Activated CD4-positive, alpha-beta T cell treated with anti-CD3 and anti-CD28 coated beads, Interleukin-2, amount 50 U/mL, for 24 hours (primary cell): ENCODE measurements at regions not wholly inside any gene's neighbourhood (a gene's known extent, or its start where the extent isn't known, plus 50 kb on each side); places are given as distances from the start of the nearest gene placed in this dataset.

ENCODE experiments used
- DNase-seq, 2 donors: peaks; one replicate each; pipeline ENCODE4 v3.0.0-alpha.2; 2020; ENCODE audit warnings: low read depth in 1 of 2, low spot score in 1 of 2

- no peak for DNase-seq
These were observed 56.2 kb downstream of the TAF11L14 start for GRCh38 chr5:17690473-17690872.

- DNase-seq = no peak
These were observed 57.5 kb downstream of the TAF11L14 start for GRCh38 chr5:17691762-17692161.

DNA sequence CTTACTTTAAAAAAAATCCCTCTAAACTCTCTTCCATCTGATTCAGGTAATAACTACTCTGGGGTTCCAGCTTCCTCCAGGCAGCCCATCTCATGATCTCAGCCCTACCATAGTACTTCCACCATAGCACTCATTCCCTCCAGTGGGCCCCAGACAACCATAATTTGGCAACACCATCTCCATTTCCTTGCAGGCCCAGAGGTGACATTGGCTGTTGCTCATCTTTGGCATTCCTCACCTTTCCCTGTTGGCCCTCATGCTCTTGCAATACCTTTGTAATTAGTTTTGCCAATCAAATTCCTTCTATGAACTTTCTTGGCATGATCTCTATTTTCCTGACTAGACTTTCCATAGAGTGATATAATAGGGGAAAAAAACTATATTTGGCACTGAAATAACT is 60.1 kb downstream of the TAF11L14 start:
- no peak for DNase-seq

DNA sequence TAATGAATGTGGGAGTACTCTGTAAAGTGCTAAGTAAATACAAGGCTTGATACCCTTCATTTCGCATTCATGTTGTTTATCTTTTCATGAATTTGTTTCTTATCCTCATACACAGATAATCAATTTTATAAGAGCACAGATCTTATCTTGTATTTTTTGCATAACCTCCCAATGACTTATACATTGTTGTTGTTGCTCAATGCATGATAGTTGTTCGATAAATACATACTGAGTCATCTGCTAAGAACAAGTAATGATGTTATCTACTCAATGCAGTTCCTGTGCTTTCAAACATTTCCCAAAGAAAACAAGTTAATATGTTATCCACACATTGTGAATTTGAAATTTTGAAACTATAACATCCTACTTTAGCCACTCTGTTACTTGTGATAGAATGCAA is 60.7 kb downstream of the TAF11L14 start:
- DNase-seq = no peak

- DNase-seq = no peak
These were observed 62.4 kb downstream of the TAF11L14 start for GRCh38 chr5:17696627-17697026.

DNA sequence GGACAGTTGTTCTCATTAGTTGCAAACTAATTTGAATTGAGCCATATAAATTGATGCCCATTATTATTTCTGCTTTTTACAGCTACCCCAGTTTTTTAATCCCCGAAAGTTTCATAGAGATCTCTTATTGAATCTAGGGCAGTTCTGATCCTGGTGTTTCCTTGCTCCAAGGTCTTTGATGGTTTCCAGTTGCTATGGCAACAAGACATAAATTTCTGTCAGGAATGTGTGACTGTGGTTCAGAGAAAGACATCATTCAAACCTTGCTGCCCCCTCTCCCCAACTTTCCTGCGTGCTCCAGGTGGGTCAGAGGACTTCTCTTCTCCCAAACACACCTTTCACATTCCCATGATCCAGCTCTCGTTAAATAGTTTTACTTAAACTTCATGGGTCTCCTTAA is 63.4 kb downstream of the TAF11L14 start:
- no peak for DNase-seq

DNA sequence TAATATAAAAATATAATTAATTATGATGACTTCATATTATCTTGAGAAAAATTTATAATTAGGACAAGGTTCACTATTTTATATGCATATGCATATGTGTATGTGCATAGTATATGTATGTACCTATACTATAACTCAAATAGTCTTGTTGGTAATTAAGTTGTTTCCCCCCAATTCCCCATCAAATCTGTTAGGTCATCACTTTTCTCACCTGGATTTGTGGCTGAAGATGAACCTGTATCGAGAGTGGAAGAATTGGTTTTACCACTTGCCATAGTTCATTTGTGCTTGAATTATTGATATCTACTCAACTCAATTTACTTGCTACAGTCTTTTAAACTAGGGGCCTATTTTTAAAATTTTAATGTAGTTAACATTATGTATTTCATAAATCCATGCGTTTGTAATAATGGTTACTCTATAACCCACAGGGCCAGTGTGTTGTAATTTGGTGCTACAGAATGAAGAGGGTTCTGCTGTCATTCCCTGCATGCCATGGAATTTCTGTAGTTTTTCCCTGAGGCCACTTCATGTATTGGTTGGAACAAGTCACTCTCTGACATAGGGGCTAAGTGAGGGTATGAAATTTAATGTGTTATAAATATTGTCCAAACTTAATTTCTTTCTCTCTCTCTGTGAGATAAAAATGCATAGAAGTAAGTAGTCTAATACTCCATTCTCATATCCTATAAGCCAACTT is 74.9 kb downstream of the TAF11L14 start:
- DNase-seq = no peak

DNA sequence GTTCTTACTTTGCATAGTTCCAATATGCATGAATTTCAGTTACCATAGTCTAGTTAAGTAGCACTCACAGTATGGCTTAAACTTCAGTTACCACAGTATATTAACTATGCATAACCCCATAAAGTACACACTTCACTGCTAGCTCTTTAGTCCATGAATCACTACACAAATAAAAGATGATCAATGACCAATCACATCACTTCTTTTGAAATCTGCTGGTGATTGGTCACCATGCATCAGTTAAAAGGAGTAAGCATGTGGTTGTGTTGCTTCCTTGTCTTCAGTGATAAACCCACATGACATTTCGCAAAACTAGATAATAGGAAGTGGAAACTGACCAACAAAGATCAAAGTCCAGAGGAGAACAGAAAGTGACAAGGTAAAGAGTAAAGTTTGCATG is 79.0 kb downstream of the TAF11L14 start:
- DNase-seq = no peak

DNA sequence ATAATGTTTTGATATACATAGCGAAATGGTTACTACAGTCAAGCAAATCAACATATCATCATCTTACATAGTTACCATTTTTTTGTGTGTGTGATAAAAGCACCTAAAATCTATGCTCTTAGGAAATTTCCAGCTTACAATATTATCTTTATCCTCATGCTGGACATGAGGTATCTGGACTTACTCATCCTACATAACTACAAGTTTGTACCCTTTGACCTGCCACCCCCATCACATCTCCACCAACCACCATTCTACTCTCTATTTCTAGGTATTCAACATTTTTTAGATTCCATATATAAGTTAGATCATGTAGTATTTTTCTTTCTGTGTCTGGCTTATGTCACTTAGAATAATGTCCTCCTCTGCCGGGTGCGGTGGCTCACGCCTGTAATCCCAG is 79.9 kb downstream of the TAF11L14 start:
- no peak for DNase-seq

GRCh38 chr5:17719592-17719991 is 85.3 kb downstream of the TAF11L14 start:
- DNase-seq = no peak

DNA sequence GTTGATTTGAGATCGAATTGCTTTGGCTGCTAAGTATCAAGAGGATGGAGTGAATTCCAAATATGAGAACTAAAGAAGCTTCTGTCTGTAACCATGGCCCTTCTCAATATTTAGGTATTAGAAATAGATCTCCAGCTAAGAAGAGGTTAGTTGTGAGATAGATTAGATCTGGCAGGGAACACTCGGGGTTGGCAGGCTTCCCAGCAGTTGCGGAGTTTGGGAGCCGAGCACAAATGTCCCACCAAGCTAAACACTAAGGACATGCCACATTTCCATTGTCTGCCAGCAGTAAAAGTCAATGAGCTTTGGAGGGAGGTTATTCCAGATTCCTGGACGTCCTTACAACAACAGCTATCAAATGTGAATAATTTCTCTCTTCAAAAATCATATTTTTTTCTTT is 85.8 kb downstream of the TAF11L14 start:
- DNase-seq = no peak

- no peak for DNase-seq
These were observed 89.6 kb downstream of the TAF11L14 start for GRCh38 chr5:17723876-17724275.

DNA sequence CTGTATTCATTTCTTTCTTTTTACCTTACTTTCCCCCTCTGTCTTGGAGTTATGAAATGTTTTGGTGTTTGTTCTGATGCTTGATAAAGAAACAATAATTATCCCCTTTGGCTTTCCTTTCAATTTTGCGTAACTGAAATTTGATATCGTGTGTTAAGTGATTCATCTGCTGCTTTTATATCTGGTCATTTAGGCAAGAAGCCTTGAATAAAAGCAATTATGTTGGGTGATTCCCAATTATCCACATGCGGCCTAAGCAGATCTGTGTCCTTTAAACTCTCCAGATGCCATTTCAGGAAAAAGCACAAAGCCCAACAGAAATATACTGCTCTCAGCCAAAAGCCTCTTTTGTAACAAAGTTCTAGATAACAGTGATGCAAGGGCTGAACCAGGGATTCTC is 92.8 kb downstream of the TAF11L14 start:
- DNase-seq = no peak

DNA sequence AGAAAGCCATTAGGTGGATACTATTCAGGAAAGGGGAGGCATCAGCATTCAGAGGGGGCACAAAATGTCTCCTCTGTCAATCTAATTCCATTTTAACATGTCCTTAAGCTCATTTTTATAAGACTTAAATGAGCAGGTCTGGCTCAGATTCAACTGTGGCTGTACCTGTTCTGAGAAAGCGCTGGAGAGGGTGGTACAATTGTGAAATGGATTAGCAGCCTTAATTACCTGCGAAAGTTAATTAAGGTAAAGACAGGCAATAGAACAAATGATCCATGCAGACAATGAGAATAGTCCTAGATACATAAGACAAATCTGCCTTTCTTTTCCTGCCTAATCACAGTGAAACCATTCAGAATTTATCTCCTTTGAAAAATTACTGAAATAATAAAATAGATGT is 96.2 kb downstream of the TAF11L14 start:
- no peak for DNase-seq

DNA sequence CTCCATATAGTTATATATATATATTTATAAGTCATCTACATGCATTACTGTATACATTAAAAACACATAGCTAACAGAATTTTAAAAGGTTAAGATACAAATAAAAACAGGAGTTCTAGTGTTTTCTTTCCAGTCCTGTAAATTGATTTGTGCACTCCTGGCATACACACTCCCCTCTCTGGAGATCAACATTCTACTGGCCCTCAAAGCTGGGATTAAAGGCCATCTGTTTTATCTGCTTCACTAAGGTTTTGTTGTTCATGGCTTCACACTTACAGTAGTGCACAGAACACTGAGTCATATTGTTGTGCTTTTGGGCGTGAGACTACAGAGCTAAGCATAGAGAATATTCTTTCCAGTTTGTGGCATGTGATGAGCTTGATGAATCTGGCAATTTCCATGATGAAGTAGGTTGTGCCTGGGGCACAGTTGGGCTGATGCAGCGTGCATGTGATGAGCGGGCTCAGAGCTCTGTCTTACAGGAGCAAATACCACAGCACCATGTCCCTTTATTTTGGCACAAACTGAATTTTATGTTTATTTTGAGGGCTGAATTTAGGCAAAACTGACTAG is 98.2 kb downstream of the TAF11L14 start:
- DNase-seq = no peak

DNA sequence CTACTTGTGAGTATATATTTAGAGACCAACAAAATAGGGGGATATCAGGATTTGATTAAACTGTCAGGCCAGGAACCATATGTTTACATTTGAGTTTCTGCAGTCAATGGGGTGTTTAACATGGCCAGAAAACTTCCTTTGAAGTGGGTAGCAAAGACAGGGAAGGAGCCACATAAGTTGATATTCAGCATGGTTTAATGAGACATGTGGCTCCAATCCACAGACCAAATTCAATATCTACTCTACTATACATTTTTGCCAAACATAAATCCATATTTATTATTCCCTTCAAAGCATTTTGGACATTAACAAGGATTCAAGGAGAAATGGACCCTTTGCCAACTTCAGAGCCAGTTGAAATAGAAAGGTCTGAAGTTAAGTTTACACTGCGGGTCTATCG is 99.8 kb downstream of the TAF11L14 start:
- no peak for DNase-seq

DNA sequence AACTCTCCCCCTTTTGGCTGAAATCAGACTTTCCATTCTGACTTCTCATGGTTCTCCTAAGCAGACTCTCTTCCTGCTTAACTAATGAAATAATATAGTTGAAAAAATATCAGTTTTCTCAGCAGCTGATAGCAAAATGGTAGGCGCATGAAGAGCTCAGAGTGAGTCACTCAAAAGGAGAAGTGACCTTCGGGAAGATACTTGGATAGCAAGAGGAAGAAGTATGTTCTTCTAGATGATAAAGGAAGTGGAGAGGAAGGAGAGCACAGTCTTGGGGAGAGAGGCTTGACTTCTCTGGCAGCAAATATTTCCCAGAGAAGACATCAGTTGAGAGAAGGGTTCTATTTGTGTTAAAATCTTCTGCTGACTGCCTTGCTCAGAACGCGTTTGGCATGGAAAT is 101.5 kb downstream of the TAF11L14 start:
- DNase-seq = no peak

GRCh38 chr5:17737092-17737491 is 102.8 kb downstream of the TAF11L14 start:
- DNase-seq = no peak

DNA sequence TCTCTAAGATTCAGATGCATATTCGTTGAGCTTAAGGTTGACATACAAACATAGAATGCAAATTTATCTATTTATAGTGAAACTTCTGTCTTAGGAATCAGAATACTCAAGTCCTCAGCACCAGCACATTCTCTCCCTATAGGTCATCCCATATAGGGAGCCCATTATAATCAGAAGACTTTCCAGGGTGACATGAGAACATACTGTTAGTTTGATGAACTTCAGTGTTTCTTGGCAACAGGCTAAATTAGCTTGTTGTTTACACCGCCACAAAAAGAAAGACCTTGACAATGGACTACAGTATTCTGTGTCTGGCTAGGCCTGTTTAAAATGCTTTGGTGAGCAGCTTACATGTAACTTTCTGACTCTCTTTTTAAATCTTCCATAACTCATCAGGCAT is 104.2 kb downstream of the TAF11L14 start:
- DNase-seq = no peak

DNA sequence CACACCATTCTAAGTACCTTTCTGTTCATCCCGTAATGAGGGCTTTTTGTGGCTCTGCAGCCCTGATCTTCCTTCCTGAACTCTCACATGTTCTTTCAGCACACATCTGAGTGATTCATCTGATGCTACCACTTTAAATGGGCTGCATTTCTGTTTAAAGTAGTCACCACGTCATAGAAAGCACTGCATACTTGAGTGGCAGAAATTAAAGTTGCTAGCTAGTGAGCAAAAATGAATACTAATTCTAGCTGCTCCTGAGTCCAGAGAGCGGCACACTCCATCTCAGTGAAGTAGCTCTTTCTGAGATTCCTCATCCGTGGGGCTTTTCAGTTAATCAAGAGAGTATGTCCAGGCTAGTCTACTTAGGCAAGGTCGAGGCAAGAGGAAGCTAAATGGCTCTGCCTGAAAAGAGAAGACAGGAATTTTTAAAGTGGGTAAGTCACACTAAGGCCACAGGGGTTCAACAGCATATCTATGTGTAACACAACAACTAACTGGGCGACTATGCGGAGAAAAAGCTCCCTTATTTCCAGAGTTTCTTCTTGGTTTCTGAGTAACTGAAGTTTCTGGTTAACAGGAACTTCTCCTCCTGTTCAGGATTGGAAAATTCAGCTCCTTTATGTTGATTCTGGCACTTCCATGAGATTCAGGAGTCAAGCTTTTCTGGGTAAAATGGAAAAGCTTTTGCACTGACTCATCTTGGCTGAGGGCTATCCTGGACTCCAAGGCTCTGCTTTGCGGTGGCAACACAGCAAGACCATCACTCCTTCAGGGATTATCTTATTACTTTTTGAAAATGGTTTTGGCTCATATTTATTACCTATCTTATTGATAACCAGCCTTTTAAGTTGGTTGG is 109.5 kb downstream of the TAF11L14 start:
- DNase-seq = no peak

DNA sequence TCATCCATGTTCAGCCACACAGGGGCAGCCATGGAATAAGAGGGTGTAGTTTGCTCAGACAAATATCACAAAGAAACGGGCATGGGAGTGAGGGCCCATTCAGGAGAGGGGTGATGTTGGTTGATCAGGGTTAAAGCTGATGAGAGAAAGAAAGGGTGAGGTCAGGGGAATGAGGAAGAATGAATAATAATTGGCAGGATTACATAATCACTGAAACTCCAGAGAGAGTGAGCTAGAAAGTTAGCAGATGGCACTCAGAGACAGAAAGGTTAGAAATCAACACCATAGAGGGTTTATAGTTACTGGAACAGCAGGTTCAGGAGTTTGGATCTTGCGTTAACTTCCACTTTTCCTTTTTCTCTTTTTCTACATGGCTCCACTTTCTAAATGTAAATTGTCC is 113.9 kb downstream of the TAF11L14 start:
- no peak for DNase-seq

GRCh38 chr5:17748941-17749340 is 114.7 kb downstream of the TAF11L14 start:
- no peak for DNase-seq
